ENCODE measurements at regions not wholly inside any gene's neighbourhood (a gene's known extent, or its start where the extent isn't known, plus 50 kb on each side); places are given as distances from the start of the nearest gene placed in this dataset.
"Not testable (repeated sequence)": the region's sequence is repeated elsewhere in the genome, so short reads cannot be mapped to it uniquely, and the experiment has no call there.

- H3K4me1 Mint-ChIP-seq = not testable (repeated sequence)
Observed at GRCh38 chr2:13443554-13444261, 727.0 kb downstream of the TRIB2 start.

GRCh38 chr2:13462464-13462863 is 745.7 kb downstream of the TRIB2 start:
- intact Hi-C loops (cut with micrococcal nuclease) = no loop called here
- H3K4me3 Mint-ChIP-seq = no peak overlapping the region
- H3K36me3 Mint-ChIP-seq (ENCODE audit: low read depth) = no peaks in the 10 kb centered on the region
- DNase-seq = no peak
- no peaks in the 10 kb centered on the region for H3K4me1 Mint-ChIP-seq
- no peaks in the 10 kb centered on the region for H3K27me3 Mint-ChIP-seq
- H3K9me3 Mint-ChIP-seq = no peaks in the 10 kb centered on the region
- no peak overlapping the region for H3K27ac Mint-ChIP-seq

More at GRCh38 chr2:13443554-13444261, 727.0 kb downstream of the TRIB2 start:
- H3K27me3 Mint-ChIP-seq; H3K36me3 Mint-ChIP-seq (ENCODE audit: low read depth); H3K9me3 Mint-ChIP-seq; H3K4me3 Mint-ChIP-seq; H3K27ac Mint-ChIP-seq; intact Hi-C loops (cut with micrococcal nuclease); DNase-seq: not testable (repeated sequence)

- H3K36me3 Mint-ChIP-seq (ENCODE audit: low read depth) = no peaks in the 10 kb centered on the region
- H3K27me3 Mint-ChIP-seq = no peaks in the 10 kb centered on the region
- no peak for DNase-seq
- no peaks in the 10 kb centered on the region for H3K4me1 Mint-ChIP-seq
- intact Hi-C loops (cut with micrococcal nuclease) = no loop called here
- H3K4me3 Mint-ChIP-seq = no peak overlapping the region
- H3K27ac Mint-ChIP-seq = no peak overlapping the region
- H3K9me3 Mint-ChIP-seq = no peaks in the 10 kb centered on the region
Observed at GRCh38 chr2:13466076-13466475, 749.3 kb downstream of the TRIB2 start.

- Mint-ChIP-seq H3K27me3 (no peaks in the 10 kb centered on the region), H3K27ac (no peak overlapping the region), H3K9me3 (no peaks in the 10 kb centered on the region), H3K36me3 (ENCODE audit: low read depth) (no peaks in the 10 kb centered on the region), H3K4me3 (no peak overlapping the region), H3K4me1 (no peaks in the 10 kb centered on the region)
- DNase-seq = no peak
- intact Hi-C loops (cut with micrococcal nuclease) = no loop called here
Observed at GRCh38 chr2:13474538-13474937, 757.8 kb downstream of the TRIB2 start.

- no peaks in the 10 kb centered on the region for H3K9me3 Mint-ChIP-seq
Observed at GRCh38 chr2:13480057-13480456, 763.3 kb downstream of the TRIB2 start.

GRCh38 chr2:13481201-13481600 is 764.5 kb downstream of the TRIB2 start:
- no peak for DNase-seq
- H3K36me3 Mint-ChIP-seq (ENCODE audit: low read depth) = no peaks in the 10 kb centered on the region
- H3K27me3 Mint-ChIP-seq = no peaks in the 10 kb centered on the region
- no peaks in the 10 kb centered on the region for H3K9me3 Mint-ChIP-seq
- no peaks in the 10 kb centered on the region for H3K4me1 Mint-ChIP-seq
- no peak overlapping the region for H3K27ac Mint-ChIP-seq
- intact Hi-C loops (cut with micrococcal nuclease) = no loop called here
- no peak overlapping the region for H3K4me3 Mint-ChIP-seq

More at GRCh38 chr2:13480057-13480456, 763.3 kb downstream of the TRIB2 start:
- intact Hi-C loops (cut with micrococcal nuclease) = no loop called here
- no peak overlapping the region for H3K27ac Mint-ChIP-seq
- no peaks in the 10 kb centered on the region for H3K4me1 Mint-ChIP-seq
- no peaks in the 10 kb centered on the region for H3K36me3 Mint-ChIP-seq (ENCODE audit: low read depth)
- H3K4me3 Mint-ChIP-seq = no peak overlapping the region
- no peaks in the 10 kb centered on the region for H3K27me3 Mint-ChIP-seq
- DNase-seq = no peak

- H3K27me3 Mint-ChIP-seq = no peaks in the 10 kb centered on the region
- no peak overlapping the region for H3K27ac Mint-ChIP-seq
- no peaks in the 10 kb centered on the region for H3K4me1 Mint-ChIP-seq
Observed at GRCh38 chr2:13485256-13485655, 768.5 kb downstream of the TRIB2 start.

GRCh38 chr2:13488965-13489364 is 772.2 kb downstream of the TRIB2 start:
- Mint-ChIP-seq H3K4me3 (no peak overlapping the region), H3K36me3 (ENCODE audit: low read depth) (no peaks in the 10 kb centered on the region), H3K27me3 (no peaks in the 10 kb centered on the region), H3K27ac (no peak overlapping the region), H3K4me1 (no peaks in the 10 kb centered on the region), H3K9me3 (no peaks in the 10 kb centered on the region)
- DNase-seq = no peak
- intact Hi-C loops (cut with micrococcal nuclease) = no loop called here

More at GRCh38 chr2:13485256-13485655, 768.5 kb downstream of the TRIB2 start:
- H3K36me3 Mint-ChIP-seq (ENCODE audit: low read depth) = no peaks in the 10 kb centered on the region
- intact Hi-C loops (cut with micrococcal nuclease) = no loop called here
- no peaks in the 10 kb centered on the region for H3K9me3 Mint-ChIP-seq
- H3K4me3 Mint-ChIP-seq = no peak overlapping the region
- no peak for DNase-seq

- no peaks in the 10 kb centered on the region for H3K36me3 Mint-ChIP-seq (ENCODE audit: low read depth)
- H3K27me3 Mint-ChIP-seq = no peaks in the 10 kb centered on the region
- no peaks in the 10 kb centered on the region for H3K9me3 Mint-ChIP-seq
- no peak overlapping the region for H3K4me3 Mint-ChIP-seq
- no peak overlapping the region for H3K27ac Mint-ChIP-seq
- DNase-seq = no peak
- no peaks in the 10 kb centered on the region for H3K4me1 Mint-ChIP-seq
- intact Hi-C loops (cut with micrococcal nuclease) = no loop called here
Observed at GRCh38 chr2:13492262-13492661, 775.5 kb downstream of the TRIB2 start.

- Mint-ChIP-seq H3K27ac (no peak overlapping the region), H3K4me3 (no peak overlapping the region), H3K9me3 (no peaks in the 10 kb centered on the region), H3K36me3 (ENCODE audit: low read depth) (no peaks in the 10 kb centered on the region), H3K4me1 (no peaks in the 10 kb centered on the region), H3K27me3 (no peaks in the 10 kb centered on the region)
- intact Hi-C loops (cut with micrococcal nuclease) = no loop called here
- DNase-seq = no peak
Observed at GRCh38 chr2:13495051-13495450, 778.3 kb downstream of the TRIB2 start.

GRCh38 chr2:13504808-13505207 is 788.1 kb downstream of the TRIB2 start:
- no peaks in the 10 kb centered on the region for H3K4me1 Mint-ChIP-seq
- H3K9me3 Mint-ChIP-seq = no peaks in the 10 kb centered on the region

GRCh38 chr2:13508671-13509070 is 791.9 kb downstream of the TRIB2 start:
- intact Hi-C loops (cut with micrococcal nuclease) = no loop called here
- Mint-ChIP-seq H3K4me1 (no peaks in the 10 kb centered on the region), H3K27me3 (no peaks in the 10 kb centered on the region), H3K9me3 (no peaks in the 10 kb centered on the region), H3K36me3 (ENCODE audit: low read depth) (no peaks in the 10 kb centered on the region), H3K4me3 (no peak overlapping the region), H3K27ac (no peak overlapping the region)
- DNase-seq = no peak

More at GRCh38 chr2:13504808-13505207, 788.1 kb downstream of the TRIB2 start:
- no peak for DNase-seq
- intact Hi-C loops (cut with micrococcal nuclease) = no loop called here
- Mint-ChIP-seq H3K4me3 (no peak overlapping the region), H3K27me3 (no peaks in the 10 kb centered on the region), H3K36me3 (ENCODE audit: low read depth) (no peaks in the 10 kb centered on the region), H3K27ac (no peak overlapping the region)

GRCh38 chr2:13515254-13515653 is 798.5 kb downstream of the TRIB2 start:
- DNase-seq = no peak
- Mint-ChIP-seq H3K4me1 (no peaks in the 10 kb centered on the region), H3K4me3 (no peak overlapping the region), H3K27me3 (no peaks in the 10 kb centered on the region), H3K27ac (no peak overlapping the region), H3K9me3 (no peaks in the 10 kb centered on the region), H3K36me3 (ENCODE audit: low read depth) (no peaks in the 10 kb centered on the region)
- intact Hi-C loops (cut with micrococcal nuclease) = no loop called here

- intact Hi-C loops (cut with micrococcal nuclease) = no loop called here
- Mint-ChIP-seq H3K36me3 (ENCODE audit: low read depth) (no peaks in the 10 kb centered on the region), H3K27ac (no peak overlapping the region), H3K4me3 (no peak overlapping the region), H3K27me3 (no peaks in the 10 kb centered on the region), H3K4me1 (no peaks in the 10 kb centered on the region), H3K9me3 (peaks cover 4% of the 10 kb centered on the region)
- DNase-seq = no peak
Observed at GRCh38 chr2:13522096-13522495, 805.4 kb downstream of the TRIB2 start.
